Liver (tissue), 3 donors: ENCODE measurements at regions not wholly inside any gene's neighbourhood (a gene's known extent, or its start where the extent isn't known, plus 50 kb on each side); places are given as distances from the start of the nearest gene placed in this dataset.

Experiments used
- CTCF ChIP-seq: fragments of 150-350 bp; IDR thresholded peaks from 2 replicates; pipeline ENCODE4 v1.5.1; 2017; ENCODE audit warnings: improper control_type of control experiment, low read depth, low read length; ENCODE audit not compliant: missing input control
- EGR1 ChIP-seq, 2 donors: IDR thresholded peaks; 2 replicates each; pipeline ENCODE4 v1.6.1; 2016 to 2018; ENCODE audit warnings: antibody characterized with exemption in 2 of 2, low read depth in 2 of 2
- FOXA1 ChIP-seq: IDR thresholded peaks from 2 replicates; pipeline ENCODE4 v1.6.1; 2016; ENCODE audit warnings: antibody characterized with exemption
- GABPA ChIP-seq, 2 donors: IDR thresholded peaks in 1 of 2; conservative IDR thresholded peaks in 1 of 2; 2 replicates each; pipeline ENCODE4 v1.6.1; 2016; ENCODE audit warnings: antibody characterized with exemption in 2 of 2, mild to moderate bottlenecking in 1 of 2, moderate library complexity in 1 of 2
- HNF4A ChIP-seq, 2 donors: conservative IDR thresholded peaks; 2 replicates each; pipeline ENCODE4 v1.6.1; 2016; ENCODE audit warnings: antibody characterized with exemption in 2 of 2, mild to moderate bottlenecking in 2 of 2
- JUND ChIP-seq, 2 donors: IDR thresholded peaks; 2 replicates each; pipeline ENCODE4 v1.6.1; 2016; ENCODE audit warnings: antibody characterized with exemption in 2 of 2
- RAD21 ChIP-seq, 2 donors: IDR thresholded peaks; 2 replicates each; pipeline ENCODE4 v1.6.1; 2016; ENCODE audit warnings: antibody characterized with exemption in 2 of 2, mild to moderate bottlenecking in 2 of 2
- SP1 ChIP-seq: IDR thresholded peaks from 2 replicates; pipeline ENCODE4 v1.6.1; 2018; ENCODE audit warnings: antibody characterized with exemption, mild to moderate bottlenecking
- TAF1 ChIP-seq: conservative IDR thresholded peaks from 2 replicates; pipeline ENCODE4 v1.6.1; 2016; ENCODE audit warnings: antibody characterized with exemption, mild to moderate bottlenecking
- YY1 ChIP-seq: IDR thresholded peaks from 2 replicates; pipeline ENCODE4 v1.6.1; 2016; ENCODE audit warnings: antibody characterized with exemption, mild to moderate bottlenecking
- ZBTB33 ChIP-seq: IDR thresholded peaks from 2 replicates; pipeline ENCODE4 v1.6.1; 2016; ENCODE audit warnings: antibody characterized with exemption
- TF ChIP-seq, protein P1 (sequence below): IDR thresholded peaks from 2 replicates; pipeline ENCODE4 v1.6.1; 2016; ENCODE audit warnings: antibody characterized with exemption, mild to moderate bottlenecking
- TF ChIP-seq, protein P2 (sequence below): IDR thresholded peaks from 2 replicates; pipeline ENCODE4 v1.6.1; 2016; ENCODE audit warnings: antibody characterized with exemption
- TF ChIP-seq, protein P3 (sequence below): IDR thresholded peaks from 2 replicates; pipeline ENCODE4 v1.6.1; 2016; ENCODE audit warnings: antibody characterized with exemption
- donor health status: healthy.
- donor health status: healthy.

DNA sequence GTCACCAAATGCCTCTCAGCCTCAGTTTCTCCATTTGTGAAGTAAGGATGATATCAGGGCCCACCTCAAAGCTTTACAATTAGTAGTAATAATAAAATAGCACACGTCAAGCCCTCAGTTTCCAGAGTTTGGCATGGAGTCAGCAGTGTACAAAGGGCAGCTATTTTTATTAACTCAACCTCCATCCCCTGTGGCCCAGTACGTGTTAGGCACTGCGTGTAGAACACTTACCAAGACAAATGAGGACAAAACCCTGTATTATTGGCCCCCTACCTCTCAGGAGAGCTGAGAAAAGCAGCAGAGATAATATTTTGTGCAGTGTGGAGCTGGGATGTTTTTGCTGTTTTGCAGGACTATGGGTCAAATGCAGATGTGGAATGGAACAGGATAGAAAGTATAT is 280.8 kb downstream of the C12orf75 start:
- TF ChIP-seq, protein P1, sequence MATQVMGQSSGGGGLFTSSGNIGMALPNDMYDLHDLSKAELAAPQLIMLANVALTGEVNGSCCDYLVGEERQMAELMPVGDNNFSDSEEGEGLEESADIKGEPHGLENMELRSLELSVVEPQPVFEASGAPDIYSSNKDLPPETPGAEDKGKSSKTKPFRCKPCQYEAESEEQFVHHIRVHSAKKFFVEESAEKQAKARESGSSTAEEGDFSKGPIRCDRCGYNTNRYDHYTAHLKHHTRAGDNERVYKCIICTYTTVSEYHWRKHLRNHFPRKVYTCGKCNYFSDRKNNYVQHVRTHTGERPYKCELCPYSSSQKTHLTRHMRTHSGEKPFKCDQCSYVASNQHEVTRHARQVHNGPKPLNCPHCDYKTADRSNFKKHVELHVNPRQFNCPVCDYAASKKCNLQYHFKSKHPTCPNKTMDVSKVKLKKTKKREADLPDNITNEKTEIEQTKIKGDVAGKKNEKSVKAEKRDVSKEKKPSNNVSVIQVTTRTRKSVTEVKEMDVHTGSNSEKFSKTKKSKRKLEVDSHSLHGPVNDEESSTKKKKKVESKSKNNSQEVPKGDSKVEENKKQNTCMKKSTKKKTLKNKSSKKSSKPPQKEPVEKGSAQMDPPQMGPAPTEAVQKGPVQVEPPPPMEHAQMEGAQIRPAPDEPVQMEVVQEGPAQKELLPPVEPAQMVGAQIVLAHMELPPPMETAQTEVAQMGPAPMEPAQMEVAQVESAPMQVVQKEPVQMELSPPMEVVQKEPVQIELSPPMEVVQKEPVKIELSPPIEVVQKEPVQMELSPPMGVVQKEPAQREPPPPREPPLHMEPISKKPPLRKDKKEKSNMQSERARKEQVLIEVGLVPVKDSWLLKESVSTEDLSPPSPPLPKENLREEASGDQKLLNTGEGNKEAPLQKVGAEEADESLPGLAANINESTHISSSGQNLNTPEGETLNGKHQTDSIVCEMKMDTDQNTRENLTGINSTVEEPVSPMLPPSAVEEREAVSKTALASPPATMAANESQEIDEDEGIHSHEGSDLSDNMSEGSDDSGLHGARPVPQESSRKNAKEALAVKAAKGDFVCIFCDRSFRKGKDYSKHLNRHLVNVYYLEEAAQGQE, result no peak
- no peak for TF ChIP-seq RAD21 (IDR thresholded peaks at IDR 0.05)
- TF ChIP-seq CTCF, result no peak
- TF ChIP-seq SP1, result no peak
- TF ChIP-seq ZBTB33, result no peak
- no peak for TF ChIP-seq YY1
- TF ChIP-seq JUND (IDR thresholded peaks at IDR 0.05), result no peak
- TF ChIP-seq TAF1, result no peak
- no peak for TF ChIP-seq FOXA1
- TF ChIP-seq, protein P2, sequence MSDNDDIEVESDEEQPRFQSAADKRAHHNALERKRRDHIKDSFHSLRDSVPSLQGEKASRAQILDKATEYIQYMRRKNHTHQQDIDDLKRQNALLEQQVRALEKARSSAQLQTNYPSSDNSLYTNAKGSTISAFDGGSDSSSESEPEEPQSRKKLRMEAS, result no peak
- no peak for TF ChIP-seq EGR1 (IDR thresholded peaks at IDR 0.05; ENCODE audit: low read depth in 2 of 2)
- TF ChIP-seq GABPA (IDR thresholded peaks at IDR 0.05 in 1 of 2, conservative IDR thresholded peaks at IDR 0.05 in 1 of 2), result no peak
- TF ChIP-seq HNF4A (conservative IDR thresholded peaks at IDR 0.05), result no peak
- TF ChIP-seq, protein P3, sequence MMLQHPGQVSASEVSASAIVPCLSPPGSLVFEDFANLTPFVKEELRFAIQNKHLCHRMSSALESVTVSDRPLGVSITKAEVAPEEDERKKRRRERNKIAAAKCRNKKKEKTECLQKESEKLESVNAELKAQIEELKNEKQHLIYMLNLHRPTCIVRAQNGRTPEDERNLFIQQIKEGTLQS, result no peak
